ENCODE measurements at regions not wholly inside any gene's neighbourhood (a gene's known extent, or its start where the extent isn't known, plus 50 kb on each side); places are given as distances from the start of the nearest gene placed in this dataset.

GRCh38 chr7:33754933-33755928, 150.1 kb upstream of the BMPER start:
- Mint-ChIP-seq H3K27ac (ENCODE audit: low read depth) (no peak overlapping the region), H3K9me3 (no peaks in the 10 kb centered on the region), H3K36me3 (ENCODE audit: insufficient read depth) (no peaks in the 10 kb centered on the region), H3K4me3 (no peak overlapping the region), H3K27me3 (peaks cover 9% of the 10 kb centered on the region), H3K4me1 (no peaks in the 10 kb centered on the region)
- ATAC-seq (replicated peaks; ENCODE audit: extremely low read depth, poor library complexity, severe bottlenecking), result no peak
- DNase-seq (ENCODE audit: low spot score in 2 of 2), result no peak

GRCh38 chr7:33757050-33757449, 148.3 kb upstream of the BMPER start:
- H3K4me1 Mint-ChIP-seq, result peaks cover 2% of the 10 kb centered on the region
- H3K36me3 Mint-ChIP-seq (ENCODE audit: insufficient read depth), result no peaks in the 10 kb centered on the region
- peaks cover 9% of the 10 kb centered on the region for H3K27me3 Mint-ChIP-seq
- H3K4me3 Mint-ChIP-seq, result no peak overlapping the region
- no peaks in the 10 kb centered on the region for H3K9me3 Mint-ChIP-seq
- no peak overlapping the region for H3K27ac Mint-ChIP-seq (ENCODE audit: low read depth)
- no peak for ATAC-seq (replicated peaks; ENCODE audit: extremely low read depth, poor library complexity, severe bottlenecking)
- no peak for DNase-seq (ENCODE audit: low spot score in 2 of 2)

- ATAC-seq (replicated peaks; ENCODE audit: extremely low read depth, poor library complexity, severe bottlenecking) (no peak), DNase-seq (ENCODE audit: low spot score in 2 of 2) (no peak)
- Mint-ChIP-seq H3K36me3 (ENCODE audit: insufficient read depth) (no peaks in the 10 kb centered on the region), H3K4me1 (peaks cover 6% of the 10 kb centered on the region), H3K27ac (ENCODE audit: low read depth) (no peak overlapping the region), H3K9me3 (no peaks in the 10 kb centered on the region), H3K27me3 (peaks cover 9% of the 10 kb centered on the region), H3K4me3 (no peak overlapping the region)
These were observed 147.7 kb upstream of the BMPER start for GRCh38 chr7:33757563-33758165.

DNA sequence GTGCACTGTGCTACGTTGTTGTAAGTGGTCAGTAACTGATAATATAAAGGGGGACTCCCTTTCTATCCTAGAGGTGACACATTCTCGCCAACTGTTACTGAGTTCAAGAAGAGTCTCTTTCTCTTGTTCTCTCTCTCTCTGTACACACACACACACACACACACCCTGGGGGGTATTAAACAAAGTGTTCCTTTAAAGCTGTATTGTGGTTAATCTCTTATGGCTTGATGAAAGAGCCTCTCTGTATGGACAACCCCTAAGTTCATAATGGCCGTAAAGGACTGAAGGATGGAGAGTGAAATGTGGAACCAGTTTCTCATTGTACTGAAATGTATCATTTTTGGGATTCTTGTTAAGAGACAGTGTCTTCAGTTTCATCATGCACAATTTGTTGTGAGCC, 145.2 kb upstream of the BMPER start:
- Mint-ChIP-seq H3K27me3 (no peaks in the 10 kb centered on the region), H3K36me3 (ENCODE audit: insufficient read depth) (no peaks in the 10 kb centered on the region), H3K4me1 (peaks cover 6% of the 10 kb centered on the region), H3K9me3 (no peaks in the 10 kb centered on the region), H3K4me3 (no peak overlapping the region), H3K27ac (ENCODE audit: low read depth) (no peak overlapping the region)
- no peak for DNase-seq (ENCODE audit: low spot score in 2 of 2)
- ATAC-seq (replicated peaks; ENCODE audit: extremely low read depth, poor library complexity, severe bottlenecking), result no peak

- no peak for ATAC-seq (replicated peaks; ENCODE audit: extremely low read depth, poor library complexity, severe bottlenecking)
- Mint-ChIP-seq H3K4me3 (no peak overlapping the region), H3K27ac (ENCODE audit: low read depth) (no peak overlapping the region), H3K4me1 (peaks cover 6% of the 10 kb centered on the region), H3K36me3 (ENCODE audit: insufficient read depth) (no peaks in the 10 kb centered on the region), H3K9me3 (no peaks in the 10 kb centered on the region), H3K27me3 (no peaks in the 10 kb centered on the region)
- DNase-seq (ENCODE audit: low spot score in 2 of 2), result no peak
These were observed 144.5 kb upstream of the BMPER start for GRCh38 chr7:33760834-33761233.

DNA sequence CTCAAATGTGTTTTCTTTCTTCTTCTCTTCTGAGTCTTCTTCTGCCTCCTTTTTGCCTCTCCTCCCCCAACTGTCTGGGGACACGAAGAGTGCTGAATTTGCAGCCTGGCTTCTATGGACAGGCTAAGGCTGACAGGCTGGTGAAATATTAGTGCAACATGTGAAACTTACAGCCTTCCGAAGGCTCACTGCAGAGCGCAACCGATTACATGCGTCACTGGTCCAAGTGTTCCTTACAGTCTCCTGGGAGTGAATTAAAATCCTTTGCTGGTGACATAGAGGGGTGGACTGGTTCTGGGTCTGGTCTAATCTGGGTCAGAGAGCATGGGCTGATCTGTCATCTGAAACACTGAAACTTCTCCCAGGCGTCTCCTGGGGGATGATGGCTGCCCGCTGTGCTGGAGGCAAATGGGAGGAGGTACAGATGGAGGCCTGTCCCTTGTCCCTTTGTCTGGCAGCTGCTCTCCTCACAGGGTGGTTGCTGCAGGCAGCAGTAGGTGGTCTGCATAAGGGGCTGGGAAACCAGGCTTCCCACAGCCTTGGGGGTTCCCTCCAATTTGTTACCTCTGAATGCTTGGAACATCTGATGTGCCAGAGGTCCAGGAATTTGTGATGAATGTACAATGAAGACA, 143.8 kb upstream of the BMPER start:
- H3K4me3 Mint-ChIP-seq, result no peak overlapping the region
- DNase-seq (ENCODE audit: low spot score in 2 of 2), result no peak
- H3K4me1 Mint-ChIP-seq, result peaks cover 6% of the 10 kb centered on the region
- no peaks in the 10 kb centered on the region for H3K9me3 Mint-ChIP-seq
- H3K27ac Mint-ChIP-seq (ENCODE audit: low read depth), result no peak overlapping the region
- H3K36me3 Mint-ChIP-seq (ENCODE audit: insufficient read depth), result no peaks in the 10 kb centered on the region
- H3K27me3 Mint-ChIP-seq, result no peaks in the 10 kb centered on the region
- ATAC-seq (replicated peaks; ENCODE audit: extremely low read depth, poor library complexity, severe bottlenecking), result no peak

DNA sequence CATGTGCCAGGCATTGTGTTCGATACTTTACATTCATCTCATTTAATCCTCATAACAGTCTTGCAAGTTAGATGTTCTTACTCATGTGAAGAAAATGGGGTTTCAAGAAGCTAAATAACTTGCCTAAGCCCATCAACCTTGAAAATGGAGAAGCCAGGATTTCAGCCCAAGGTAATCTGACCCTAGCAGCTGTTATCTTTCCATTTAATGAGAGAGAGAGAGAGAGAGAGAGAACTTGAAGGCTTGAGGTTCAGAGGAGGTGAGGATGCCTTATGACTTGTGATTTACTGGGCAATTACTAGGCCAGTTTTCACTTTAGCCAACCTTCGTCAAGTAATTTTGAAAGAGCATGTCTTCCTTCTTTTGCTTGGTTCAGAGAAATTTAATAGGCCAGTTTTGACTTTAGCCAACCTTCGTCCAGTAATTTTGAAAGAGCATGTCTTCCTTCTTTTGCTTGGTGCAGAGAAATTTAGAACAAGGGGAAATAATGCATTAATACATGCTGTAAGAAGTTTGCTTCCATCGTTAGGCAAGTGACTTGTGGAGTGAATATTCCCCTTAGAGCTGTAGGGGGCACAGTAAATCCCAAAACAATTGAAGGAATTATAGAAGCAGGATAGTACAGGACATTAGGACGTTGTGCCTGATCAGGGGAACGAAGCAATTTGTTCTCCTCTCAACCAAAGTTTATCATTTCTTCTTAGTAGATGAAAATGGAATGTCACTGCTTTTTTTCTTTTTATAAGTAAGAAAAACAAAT, 143.0 kb upstream of the BMPER start:
- Mint-ChIP-seq H3K4me1 (peaks cover 6% of the 10 kb centered on the region), H3K4me3 (no peak overlapping the region), H3K27ac (ENCODE audit: low read depth) (no peak overlapping the region), H3K27me3 (no peaks in the 10 kb centered on the region), H3K9me3 (no peaks in the 10 kb centered on the region), H3K36me3 (ENCODE audit: insufficient read depth) (no peaks in the 10 kb centered on the region)
- DNase-seq (ENCODE audit: low spot score in 2 of 2), result no peak
- ATAC-seq (replicated peaks; ENCODE audit: extremely low read depth, poor library complexity, severe bottlenecking), result no peak

DNA sequence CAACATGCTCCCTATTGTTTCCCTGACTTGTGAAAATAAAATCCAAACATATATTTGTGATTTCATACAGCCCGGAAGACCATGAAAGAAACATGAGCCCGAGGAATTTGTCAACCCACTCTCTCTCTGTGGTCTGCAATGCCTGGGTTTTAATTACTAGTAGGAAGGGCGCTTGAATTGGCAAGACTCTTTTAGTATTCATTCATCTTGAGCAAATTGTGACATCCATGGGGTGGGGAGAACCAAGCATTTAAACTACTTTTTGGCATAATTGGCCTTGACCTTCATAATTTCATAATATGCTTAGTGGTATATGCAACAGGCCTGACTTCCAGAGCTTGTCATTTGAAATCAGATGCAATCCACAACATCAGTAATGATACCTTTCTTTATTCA, 142.4 kb upstream of the BMPER start:
- DNase-seq (ENCODE audit: low spot score in 2 of 2), result no peak

DNA sequence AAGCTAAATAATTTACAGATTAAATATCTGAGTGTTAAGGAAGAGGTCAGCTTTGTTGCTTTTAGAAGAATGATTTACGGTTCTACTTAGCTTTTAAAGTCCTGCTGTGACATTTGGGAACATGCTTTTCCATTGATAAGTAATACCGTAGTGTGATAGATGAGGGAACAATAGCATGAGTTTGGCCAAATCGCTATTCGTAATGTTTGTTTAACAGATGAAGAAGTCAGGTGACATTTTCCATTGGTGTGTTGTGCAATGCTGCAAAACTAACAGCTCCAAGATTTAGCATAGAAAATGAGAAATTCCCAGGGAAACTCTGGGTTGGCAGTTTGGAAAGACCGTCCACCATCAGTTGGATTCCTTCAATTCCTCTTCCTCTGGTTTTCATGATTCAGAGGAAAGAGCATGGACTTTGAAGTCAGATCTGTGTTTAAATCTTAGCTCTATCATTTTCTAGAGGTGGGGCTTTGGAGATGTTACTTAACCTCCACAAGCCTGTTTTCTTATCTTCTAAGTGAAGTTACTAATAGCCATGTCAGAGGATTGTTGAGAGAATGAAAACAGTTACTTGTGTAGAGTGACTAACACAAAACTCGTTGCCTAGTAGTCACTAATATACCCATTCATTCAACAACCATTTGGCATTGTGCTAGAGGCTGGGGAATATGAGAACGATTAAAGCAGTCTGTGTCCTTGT, 140.4 kb upstream of the BMPER start:
- DNase-seq (ENCODE audit: low spot score in 2 of 2) (no peak), ATAC-seq (replicated peaks; ENCODE audit: extremely low read depth, poor library complexity, severe bottlenecking) (no peak)
- Mint-ChIP-seq H3K4me1 (peaks cover 6% of the 10 kb centered on the region), H3K27me3 (no peaks in the 10 kb centered on the region), H3K27ac (ENCODE audit: low read depth) (no peak overlapping the region), H3K36me3 (ENCODE audit: insufficient read depth) (no peaks in the 10 kb centered on the region), H3K9me3 (no peaks in the 10 kb centered on the region), H3K4me3 (no peak overlapping the region)

More for the DNA sequence above, 142.4 kb upstream of the BMPER start:
- H3K27ac Mint-ChIP-seq (ENCODE audit: low read depth), result no peak overlapping the region
- H3K4me3 Mint-ChIP-seq, result no peak overlapping the region
- no peaks in the 10 kb centered on the region for H3K9me3 Mint-ChIP-seq
- no peaks in the 10 kb centered on the region for H3K27me3 Mint-ChIP-seq
- ATAC-seq (replicated peaks; ENCODE audit: extremely low read depth, poor library complexity, severe bottlenecking), result no peak
- H3K4me1 Mint-ChIP-seq, result peaks cover 6% of the 10 kb centered on the region
- H3K36me3 Mint-ChIP-seq (ENCODE audit: insufficient read depth), result no peaks in the 10 kb centered on the region

DNA sequence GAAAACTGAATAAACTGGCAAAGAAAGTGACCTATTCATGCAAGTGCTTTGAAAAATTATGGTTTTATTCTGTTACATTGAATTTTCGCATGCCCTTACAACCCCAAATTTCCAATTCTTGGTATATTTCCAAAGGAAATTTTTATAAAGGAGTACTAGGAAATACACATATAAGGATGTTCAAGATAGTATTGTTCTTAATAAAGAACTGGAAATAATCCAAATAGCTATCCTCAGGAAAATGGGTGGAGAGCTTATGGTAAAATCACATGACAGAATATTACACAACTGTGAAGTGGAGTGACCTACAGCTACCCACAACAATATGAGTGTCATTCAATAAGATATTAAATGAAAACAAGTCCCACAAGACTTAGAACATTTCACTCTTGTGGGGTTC, 138.9 kb upstream of the BMPER start:
- H3K4me3 Mint-ChIP-seq, result no peak overlapping the region
- no peaks in the 10 kb centered on the region for H3K27me3 Mint-ChIP-seq
- no peak overlapping the region for H3K27ac Mint-ChIP-seq (ENCODE audit: low read depth)
- no peak for DNase-seq (ENCODE audit: low spot score in 2 of 2)
- no peaks in the 10 kb centered on the region for H3K9me3 Mint-ChIP-seq
- no peaks in the 10 kb centered on the region for H3K36me3 Mint-ChIP-seq (ENCODE audit: insufficient read depth)
- peaks cover 6% of the 10 kb centered on the region for H3K4me1 Mint-ChIP-seq
- no peak for ATAC-seq (replicated peaks; ENCODE audit: extremely low read depth, poor library complexity, severe bottlenecking)

DNA sequence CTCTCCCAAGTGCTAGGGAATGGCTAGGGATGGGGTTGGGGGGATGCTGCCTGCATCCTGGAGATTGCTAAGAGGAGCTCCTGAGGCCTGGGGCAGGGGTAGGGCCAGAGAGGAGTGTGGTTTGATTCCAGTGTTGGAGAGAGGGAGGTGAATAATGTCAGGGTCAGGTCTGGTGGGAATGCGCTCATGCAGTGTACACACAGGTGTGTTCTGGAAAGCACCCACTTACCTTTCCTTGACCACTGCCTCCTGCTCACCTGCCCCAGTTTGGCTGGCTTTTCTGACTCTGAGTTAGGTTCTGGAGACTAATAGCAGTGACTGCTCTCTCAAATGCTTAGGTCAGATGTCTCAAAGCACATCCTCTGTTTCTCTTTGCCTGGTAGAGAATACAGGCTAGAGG, 135.4 kb upstream of the BMPER start:
- Mint-ChIP-seq H3K4me1 (no peaks in the 10 kb centered on the region), H3K27ac (ENCODE audit: low read depth) (no peak overlapping the region)
- ATAC-seq (replicated peaks; ENCODE audit: extremely low read depth, poor library complexity, severe bottlenecking), result no peak

DNA sequence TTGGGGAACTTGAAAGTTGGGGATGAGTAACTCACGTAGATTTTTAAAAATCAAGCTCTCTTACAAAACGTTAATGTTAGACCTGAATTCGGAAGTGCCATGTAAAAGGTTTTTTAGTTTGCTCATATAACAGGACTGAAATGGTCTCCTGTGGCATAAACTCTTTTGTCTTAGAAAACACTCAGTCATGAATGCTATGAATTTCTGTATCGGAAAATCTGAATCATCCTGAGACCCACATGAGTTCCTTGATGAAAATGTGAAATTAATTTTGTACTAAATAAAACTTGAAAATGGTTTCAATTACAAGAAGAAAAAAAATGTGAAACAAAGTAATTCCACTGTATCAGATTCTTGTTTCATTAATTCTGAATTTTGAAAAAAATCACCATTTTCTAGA, 134.8 kb upstream of the BMPER start:
- no peak for ATAC-seq (replicated peaks; ENCODE audit: extremely low read depth, poor library complexity, severe bottlenecking)
- Mint-ChIP-seq H3K4me1 (no peaks in the 10 kb centered on the region), H3K4me3 (no peak overlapping the region), H3K9me3 (no peaks in the 10 kb centered on the region), H3K36me3 (ENCODE audit: insufficient read depth) (no peaks in the 10 kb centered on the region), H3K27ac (ENCODE audit: low read depth) (no peak overlapping the region), H3K27me3 (no peaks in the 10 kb centered on the region)
- no peak for DNase-seq (ENCODE audit: low spot score in 2 of 2)

More for the DNA sequence above, 135.4 kb upstream of the BMPER start:
- Mint-ChIP-seq H3K9me3 (no peaks in the 10 kb centered on the region), H3K36me3 (ENCODE audit: insufficient read depth) (no peaks in the 10 kb centered on the region), H3K4me3 (no peak overlapping the region), H3K27me3 (no peaks in the 10 kb centered on the region)
- no peak for DNase-seq (ENCODE audit: low spot score in 2 of 2)

Data from central memory CD8-positive, alpha-beta T cell (primary cell).